ENCODE measurements at regions not wholly inside any gene's neighbourhood (a gene's known extent, or its start where the extent isn't known, plus 50 kb on each side); places are given as distances from the start of the nearest gene placed in this dataset.

DNA sequence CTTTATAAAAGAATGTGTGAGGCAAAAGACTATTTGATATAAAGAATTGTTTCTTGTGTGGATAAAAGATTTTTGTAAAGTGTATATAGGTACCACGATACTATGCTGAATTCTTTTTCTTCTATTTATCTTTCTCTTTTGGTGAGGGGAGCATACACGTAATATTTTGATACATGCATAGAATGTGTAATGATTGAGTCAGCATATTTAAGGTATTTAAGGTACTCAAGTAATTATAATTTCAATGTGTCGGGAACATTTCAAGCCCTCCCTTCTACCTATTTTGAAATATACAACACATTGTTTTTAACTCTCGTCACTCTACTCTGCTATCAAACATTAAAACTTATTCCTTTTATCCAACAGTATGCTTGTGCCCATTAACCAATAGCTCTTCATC lies 1221.6 kb upstream of the PHF14 start:
- no peak overlapping the region for H3K4me3 Mint-ChIP-seq
- Histone ChIP-seq H3K27ac (ENCODE audit: low read depth in 1 of 2, low read length in 2 of 2) (no peak overlapping the region), H3K4me3 (ENCODE audit: low read length) (no peak overlapping the region), H3K4me1 (ENCODE audit: insufficient read depth, low read length) (no peaks in the 10 kb centered on the region), H3K36me3 (ENCODE audit: insufficient read depth, low read length) (no peaks in the 10 kb centered on the region), H3K9me3 (ENCODE audit: control insufficient read depth in 1 of 2, insufficient read depth in 1 of 2, low read length in 2 of 2) (no peaks in the 10 kb centered on the region), H3K27me3 (ENCODE audit: control insufficient read depth in 1 of 2, insufficient read depth in 2 of 2, low read length in 2 of 2) (no peaks in the 10 kb centered on the region)
- intact Hi-C loops (cut with DNase I, micrococcal nuclease), result no loop called here
- H3K36me3 Mint-ChIP-seq (ENCODE audit: low read depth), result no peaks in the 10 kb centered on the region
- ChIA-PET CTCF (no interaction called here), POLR2A (no interaction called here)
- no peak overlapping the region for H3K27ac Mint-ChIP-seq
- TF ChIP-seq, protein P1, sequence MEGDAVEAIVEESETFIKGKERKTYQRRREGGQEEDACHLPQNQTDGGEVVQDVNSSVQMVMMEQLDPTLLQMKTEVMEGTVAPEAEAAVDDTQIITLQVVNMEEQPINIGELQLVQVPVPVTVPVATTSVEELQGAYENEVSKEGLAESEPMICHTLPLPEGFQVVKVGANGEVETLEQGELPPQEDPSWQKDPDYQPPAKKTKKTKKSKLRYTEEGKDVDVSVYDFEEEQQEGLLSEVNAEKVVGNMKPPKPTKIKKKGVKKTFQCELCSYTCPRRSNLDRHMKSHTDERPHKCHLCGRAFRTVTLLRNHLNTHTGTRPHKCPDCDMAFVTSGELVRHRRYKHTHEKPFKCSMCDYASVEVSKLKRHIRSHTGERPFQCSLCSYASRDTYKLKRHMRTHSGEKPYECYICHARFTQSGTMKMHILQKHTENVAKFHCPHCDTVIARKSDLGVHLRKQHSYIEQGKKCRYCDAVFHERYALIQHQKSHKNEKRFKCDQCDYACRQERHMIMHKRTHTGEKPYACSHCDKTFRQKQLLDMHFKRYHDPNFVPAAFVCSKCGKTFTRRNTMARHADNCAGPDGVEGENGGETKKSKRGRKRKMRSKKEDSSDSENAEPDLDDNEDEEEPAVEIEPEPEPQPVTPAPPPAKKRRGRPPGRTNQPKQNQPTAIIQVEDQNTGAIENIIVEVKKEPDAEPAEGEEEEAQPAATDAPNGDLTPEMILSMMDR (IDR thresholded peaks at IDR 0.05), result no peak
- DNase-seq (no peak), ATAC-seq (ENCODE audit: poor library complexity) (no peak)
- no peaks in the 10 kb centered on the region for H3K27me3 Mint-ChIP-seq
- H3K9me3 Mint-ChIP-seq, result peaks cover 13% of the 10 kb centered on the region
- no peaks in the 10 kb centered on the region for H3K4me1 Mint-ChIP-seq (ENCODE audit: low read depth)

DNA sequence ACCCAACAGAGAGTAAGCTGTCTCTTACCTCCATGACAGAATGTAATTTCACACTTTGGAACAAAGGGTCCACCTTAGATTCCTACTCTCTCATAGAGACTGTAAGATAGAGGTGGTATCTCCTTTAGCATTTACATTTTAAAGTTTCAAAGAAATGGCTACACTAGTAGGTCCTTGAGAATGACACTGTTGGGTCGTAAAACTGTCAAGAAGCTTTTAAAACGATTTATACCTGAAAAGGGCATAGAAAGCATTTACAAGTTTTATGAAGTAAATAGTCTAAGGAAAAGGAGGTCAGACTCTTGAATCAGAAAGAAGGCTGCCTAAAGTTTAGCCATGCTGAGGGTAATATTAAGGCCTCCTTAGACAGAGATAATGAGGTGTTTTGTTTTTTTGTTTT lies 1212.4 kb upstream of the PHF14 start:
- Mint-ChIP-seq H3K36me3 (ENCODE audit: low read depth) (no peaks in the 10 kb centered on the region), H3K4me1 (ENCODE audit: low read depth) (no peaks in the 10 kb centered on the region), H3K9me3 (no peaks in the 10 kb centered on the region), H3K27ac (no peak overlapping the region), H3K27me3 (no peaks in the 10 kb centered on the region), H3K4me3 (no peak overlapping the region)
- TF ChIP-seq, protein P1 (IDR thresholded peaks at IDR 0.05), result no peak
- no peaks in the 10 kb centered on the region for H3K9me3 ChIP-seq (ENCODE audit: control insufficient read depth in 1 of 2, insufficient read depth in 1 of 2, low read length in 2 of 2)
- POLR2A ChIA-PET, result no interaction called here
- no peak overlapping the region for H3K27ac ChIP-seq (ENCODE audit: low read depth in 1 of 2, low read length in 2 of 2)
- DNase-seq, result no peak
- no peaks in the 10 kb centered on the region for H3K36me3 ChIP-seq (ENCODE audit: insufficient read depth, low read length)
- no peak overlapping the region for H3K4me3 ChIP-seq (ENCODE audit: low read length)
- CTCF ChIA-PET, result no interaction called here
- intact Hi-C loops (cut with DNase I, micrococcal nuclease), result no loop called here
- no peaks in the 10 kb centered on the region for H3K4me1 ChIP-seq (ENCODE audit: insufficient read depth, low read length)
- no peaks in the 10 kb centered on the region for H3K27me3 ChIP-seq (ENCODE audit: control insufficient read depth in 1 of 2, insufficient read depth in 2 of 2, low read length in 2 of 2)
- no peak for ATAC-seq (ENCODE audit: poor library complexity)

DNA sequence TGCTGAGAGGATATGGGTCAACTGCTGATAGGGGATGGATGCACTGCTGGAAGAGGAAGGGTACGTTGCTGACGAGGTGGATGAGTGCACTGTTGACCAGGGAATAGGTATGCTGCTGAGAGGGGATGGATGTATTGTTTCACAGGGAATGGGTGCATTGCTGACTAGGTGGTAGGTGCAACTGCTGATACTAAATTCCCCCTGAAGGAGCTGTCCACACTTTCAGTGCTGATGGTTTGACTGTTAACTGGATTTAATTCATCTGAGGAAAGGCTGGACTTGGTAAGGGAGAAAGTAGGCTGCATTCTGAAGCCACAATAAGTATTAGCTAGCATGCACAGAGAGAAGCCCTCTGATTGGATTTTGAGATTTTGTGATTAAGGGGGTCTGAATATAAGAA lies 1196.8 kb upstream of the PHF14 start:
- DNase-seq, result no peak
- H3K9me3 ChIP-seq (ENCODE audit: control insufficient read depth in 1 of 2, insufficient read depth in 1 of 2, low read length in 2 of 2), result peaks cover 0 to 9% of the 10 kb centered on the region in 2 experiments
- H3K4me3 ChIP-seq (ENCODE audit: low read length), result no peak overlapping the region
- H3K27me3 Mint-ChIP-seq, result no peaks in the 10 kb centered on the region
- no peaks in the 10 kb centered on the region for H3K4me1 ChIP-seq (ENCODE audit: insufficient read depth, low read length)
- no peaks in the 10 kb centered on the region for H3K36me3 ChIP-seq (ENCODE audit: insufficient read depth, low read length)
- peaks cover 16% of the 10 kb centered on the region for H3K9me3 Mint-ChIP-seq
- no peaks in the 10 kb centered on the region for H3K4me1 Mint-ChIP-seq (ENCODE audit: low read depth)
- ChIA-PET CTCF (no interaction called here), POLR2A (no interaction called here)
- H3K27ac ChIP-seq (ENCODE audit: low read depth in 1 of 2, low read length in 2 of 2), result no peak overlapping the region
- H3K4me3 Mint-ChIP-seq, result no peak overlapping the region
- TF ChIP-seq, protein P1 (IDR thresholded peaks at IDR 0.05), result no peak
- ATAC-seq (ENCODE audit: poor library complexity), result no peak
- intact Hi-C loops (cut with DNase I, micrococcal nuclease), result no loop called here
- no peak overlapping the region for H3K27ac Mint-ChIP-seq
- H3K36me3 Mint-ChIP-seq (ENCODE audit: low read depth), result no peaks in the 10 kb centered on the region
- H3K27me3 ChIP-seq (ENCODE audit: control insufficient read depth in 1 of 2, insufficient read depth in 2 of 2, low read length in 2 of 2), result no peaks in the 10 kb centered on the region
